H1 (cell line): ENCODE measurements at regions not wholly inside any gene's neighbourhood (a gene's known extent, or its start where the extent isn't known, plus 50 kb on each side); places are given as distances from the start of the nearest gene placed in this dataset.

Source experiments
- ASH2L ChIP-seq: fragments of 200-600, 300-600 bp; sonication (generic); IDR thresholded peaks from one replicate; pipeline ENCODE4 v1.7.1; 2017; ENCODE audit warnings: low read length
- BCL11A ChIP-seq, 2 experiments: IDR thresholded peaks; one replicate each; pipeline ENCODE4 v1.6.1; 2011; ENCODE audit warnings: low read depth in 2 of 2, low read length in 2 of 2, mild to moderate bottlenecking in 2 of 2
- EP300 ChIP-seq, 2 experiments: IDR thresholded peaks; 1 replicate in 1 of 2; 2 replicates in 1 of 2; pipeline ENCODE4 v1.6.1; 2011 to 2012; ENCODE audit warnings: low read depth in 2 of 2, low read length in 2 of 2, mild to moderate bottlenecking in 2 of 2, borderline replicate concordance in 1 of 2, inconsistent platforms in 1 of 2, moderate library complexity in 1 of 2
- POLR2AphosphoS5 ChIP-seq: IDR thresholded peaks from 2 replicates; pipeline ENCODE4 v1.6.1; 2011; ENCODE audit warnings: low read depth, low read length

DNA sequence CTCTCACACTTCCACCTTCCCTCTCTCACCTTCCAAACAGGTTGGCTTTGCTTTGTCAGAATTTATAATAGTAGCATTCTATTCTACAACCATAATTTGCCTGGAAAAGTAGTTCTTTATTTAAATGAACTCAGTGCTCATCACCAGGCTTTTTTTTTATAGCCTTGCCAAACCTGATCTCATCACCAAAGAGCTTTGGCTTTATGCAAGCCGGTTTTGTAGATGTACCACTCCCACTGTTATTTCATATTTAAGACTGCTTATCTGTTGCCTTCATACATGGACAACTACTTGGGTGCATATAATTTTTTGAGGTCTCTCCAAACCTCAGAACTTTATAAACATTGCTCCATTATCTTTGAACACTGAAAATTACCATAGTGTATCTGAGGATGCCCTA lies 246.1 kb upstream of the PPP2R3A start:
- TF ChIP-seq BCL11A (IDR thresholded peaks at IDR 0.05; ENCODE audit: low read depth in 2 of 2, low read length in 2 of 2): no peak
- TF ChIP-seq EP300 (IDR thresholded peaks at IDR 0.05; ENCODE audit: borderline replicate concordance in 1 of 2, low read depth in 2 of 2, low read length in 2 of 2): no peak
- TF ChIP-seq POLR2AphosphoS5: no peak
- no peak for TF ChIP-seq ASH2L
